ENCODE measurements at regions not wholly inside any gene's neighbourhood (a gene's known extent, or its start where the extent isn't known, plus 50 kb on each side); places are given as distances from the start of the nearest gene placed in this dataset.

DNA sequence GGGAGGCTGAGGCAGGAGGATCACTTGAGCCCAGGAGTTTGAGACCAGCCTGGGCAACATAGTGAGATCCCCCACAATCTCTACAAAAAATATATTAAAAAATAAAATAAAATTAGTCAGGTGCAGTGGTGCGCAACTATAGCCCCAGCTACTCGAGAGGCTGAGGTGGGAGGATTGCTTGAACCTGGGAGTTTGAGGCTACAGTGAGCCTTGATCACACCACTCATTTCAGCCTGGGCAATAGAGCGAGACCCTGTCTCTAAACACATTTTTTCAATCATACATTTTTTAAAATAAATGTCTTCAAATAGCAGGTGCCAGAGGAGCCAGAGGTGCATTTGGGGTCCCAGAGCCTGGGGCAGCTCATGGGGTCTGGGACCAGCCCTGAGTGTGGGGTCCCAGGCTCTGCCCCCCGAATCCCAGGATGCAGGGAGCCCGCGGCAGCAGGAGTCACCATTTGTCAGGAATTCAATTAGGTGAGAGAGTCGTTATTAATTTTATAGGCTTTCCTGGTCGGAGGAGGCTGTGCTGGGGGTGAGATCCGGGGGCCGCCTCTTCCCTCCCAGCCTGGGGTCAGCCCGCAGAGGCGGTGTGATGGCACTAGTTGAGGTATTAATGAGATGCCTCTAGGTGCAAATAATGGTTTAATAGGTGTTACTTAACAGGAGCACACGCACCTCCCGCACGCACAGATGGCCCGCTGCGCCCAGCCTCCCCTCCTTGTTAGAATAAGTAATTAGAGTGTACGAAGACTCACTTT, 78.3 kb downstream of the MICALL2 start:
- no peak for FAIRE-seq
- no peak for DNase-seq (ENCODE audit: insufficient read length, low spot score)
- no peak for TF ChIP-seq PAX5 (IDR thresholded peaks at IDR 0.05; ENCODE audit: insufficient read depth, low read length, severe bottlenecking)
- TF ChIP-seq SPI1 (IDR thresholded peaks at IDR 0.05; ENCODE audit: low read depth, low read length) = no peak
- no peak for TF ChIP-seq TAF1 (IDR thresholded peaks at IDR 0.05; ENCODE audit: low read depth, low read length)
- no peak for TF ChIP-seq POLR2AphosphoS5 (IDR thresholded peaks at IDR 0.05; ENCODE audit: low read depth, low read length)

DNA sequence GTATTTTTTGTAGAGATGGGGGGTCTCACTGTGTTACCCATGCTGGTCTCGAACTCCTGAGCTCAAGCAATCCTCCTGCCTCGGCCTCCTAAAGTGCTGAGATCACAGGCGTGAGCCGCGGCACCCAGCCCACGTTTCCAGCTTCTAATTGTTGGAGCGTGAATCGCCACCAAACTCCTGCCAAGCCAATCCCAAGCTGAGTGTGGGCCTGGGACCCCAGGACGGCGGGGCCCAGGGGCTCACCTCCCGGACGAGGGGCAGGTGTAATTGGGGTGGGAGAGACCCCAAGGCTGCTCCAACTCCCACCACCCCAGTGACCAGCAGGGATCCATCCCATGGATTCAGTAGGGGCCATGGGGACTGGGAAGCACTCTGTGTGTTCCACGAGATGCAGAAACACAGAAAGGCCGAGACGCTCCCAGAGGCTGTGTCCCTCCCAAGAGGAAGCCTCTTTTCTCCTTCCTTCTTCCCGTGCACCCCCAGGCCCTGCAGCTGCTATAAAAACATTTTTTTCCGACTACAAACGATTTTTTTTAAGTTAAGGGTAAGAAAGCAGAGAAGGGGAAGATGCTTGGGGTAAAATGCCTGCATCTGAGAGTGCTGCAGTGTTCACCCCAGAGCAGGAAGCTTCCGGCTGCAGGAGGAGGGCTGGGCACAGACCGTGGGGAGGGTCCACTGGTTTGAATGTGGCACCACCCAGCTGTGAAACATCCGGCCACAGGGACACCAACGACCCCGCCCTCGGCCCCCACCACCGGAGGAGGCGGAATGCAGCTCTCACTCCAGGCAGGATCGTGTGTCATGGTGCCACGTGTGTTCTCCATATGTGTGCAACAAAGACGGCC, 76.5 kb downstream of the MICALL2 start:
- FAIRE-seq (no peak), DNase-seq (ENCODE audit: insufficient read length, low spot score) (no peak)
- TF ChIP-seq POU2F2 (IDR thresholded peaks at IDR 0.05; ENCODE audit: low read depth, low read length) (no peak), PAX5 (IDR thresholded peaks at IDR 0.05; ENCODE audit: insufficient read depth, low read length, severe bottlenecking) (no peak), POLR2AphosphoS5 (IDR thresholded peaks at IDR 0.05; ENCODE audit: low read depth, low read length) (no peak), TAF1 (IDR thresholded peaks at IDR 0.05; ENCODE audit: low read depth, low read length) (no peak), POLR2A (IDR thresholded peaks at IDR 0.05; ENCODE audit: low read depth, low read length) (no peak), SPI1 (IDR thresholded peaks at IDR 0.05; ENCODE audit: low read depth, low read length) (no peak)

DNA sequence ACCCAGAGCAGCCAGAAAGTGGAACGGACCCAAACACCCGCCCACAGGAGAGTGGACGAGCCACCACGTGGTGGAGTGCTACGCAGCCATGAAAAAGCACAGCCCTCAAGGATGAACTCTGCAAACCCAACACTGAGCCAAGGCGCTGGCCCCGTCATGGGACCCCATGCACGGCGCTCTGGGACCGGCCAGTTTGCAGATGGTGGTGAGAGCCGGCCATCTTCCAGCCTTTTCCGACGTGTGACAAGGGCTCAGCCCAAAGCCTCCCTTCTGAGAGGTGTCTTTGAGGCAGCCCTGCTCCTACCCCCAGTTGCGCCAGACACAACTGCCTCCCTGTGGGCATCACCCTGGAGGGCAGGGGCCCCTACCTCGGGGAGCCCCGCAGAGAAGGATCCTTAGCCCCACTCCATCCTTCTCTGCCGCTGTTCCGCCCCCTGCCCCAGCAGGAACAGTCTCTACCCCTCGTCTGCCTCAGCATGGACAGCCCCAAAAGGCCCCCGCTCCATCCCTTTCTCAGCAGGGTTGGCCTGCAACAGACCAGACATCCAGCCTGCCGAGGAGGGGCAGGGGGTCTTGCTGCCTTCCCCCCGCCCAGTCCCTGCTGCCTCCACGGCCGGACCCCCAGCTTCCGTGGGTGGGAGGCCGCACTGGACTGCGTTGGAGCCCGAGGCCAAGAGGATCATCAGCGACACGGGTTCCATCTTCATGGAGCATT, 75.7 kb downstream of the MICALL2 start:
- DNase-seq (ENCODE audit: insufficient read length, low spot score) = no peak
- FAIRE-seq = no peak
- TF ChIP-seq SPI1 (IDR thresholded peaks at IDR 0.05; ENCODE audit: low read depth, low read length) (no peak), TAF1 (IDR thresholded peaks at IDR 0.05; ENCODE audit: low read depth, low read length) (no peak), PAX5 (IDR thresholded peaks at IDR 0.05; ENCODE audit: insufficient read depth, low read length, severe bottlenecking) (no peak)

DNA sequence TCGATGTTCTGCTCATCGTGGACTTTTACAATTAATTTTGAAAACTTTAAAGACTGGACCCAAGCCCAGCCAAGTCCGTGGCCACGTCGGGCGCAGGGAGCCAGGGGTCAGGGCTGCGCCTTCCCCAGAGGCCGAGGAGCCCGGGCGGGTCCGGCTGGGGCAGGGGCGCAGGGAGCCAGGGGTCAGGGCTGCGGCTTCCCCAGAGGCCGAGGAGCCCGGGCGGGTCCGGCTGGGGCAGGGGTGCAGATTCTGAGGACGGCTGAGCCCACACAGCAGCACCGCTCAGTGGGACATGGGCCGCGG, 75.2 kb downstream of the MICALL2 start:
- TF ChIP-seq SPI1 (IDR thresholded peaks at IDR 0.05; ENCODE audit: low read depth, low read length) (no peak), POU2F2 (IDR thresholded peaks at IDR 0.05; ENCODE audit: low read depth, low read length) (no peak), TAF1 (IDR thresholded peaks at IDR 0.05; ENCODE audit: low read depth, low read length) (no peak), PAX5 (IDR thresholded peaks at IDR 0.05; ENCODE audit: insufficient read depth, low read length, severe bottlenecking) (no peak), POLR2AphosphoS5 (IDR thresholded peaks at IDR 0.05; ENCODE audit: low read depth, low read length) (no peak), POLR2A (IDR thresholded peaks at IDR 0.05; ENCODE audit: low read depth, low read length) (no peak)
- no peak for FAIRE-seq
- no peak for DNase-seq (ENCODE audit: insufficient read length, low spot score)

Data from GM12891 (cell line).